22Rv1 (cell line): ENCODE measurements at regions not wholly inside any gene's neighbourhood (a gene's known extent, or its start where the extent isn't known, plus 50 kb on each side); places are given as distances from the start of the nearest gene placed in this dataset.

Experiments
- H3K27ac ChIP-seq: fragments of 450-650 bp; 2 replicates; pipeline ENCODE4 v1.5.1; 2017
- CTCF ChIP-seq: fragments of 450-650 bp; IDR thresholded peaks from 2 replicates; pipeline ENCODE4 v1.5.1; 2017; ENCODE audit warnings: mild to moderate bottlenecking
- ZFX ChIP-seq: fragments of 450-650 bp; IDR thresholded peaks from 2 replicates; pipeline ENCODE4 v1.6.1; 2017; ENCODE audit warnings: antibody characterized with exemption, borderline replicate concordance

GRCh38 chr3:160174621-160175020 is 50.6 kb upstream of the C3orf80 start:
- TF ChIP-seq ZFX (no peak), CTCF (no peak)

More at GRCh38 chr3:160174621-160175020, 50.6 kb upstream of the C3orf80 start:
- no peak overlapping the region for H3K27ac ChIP-seq
